MCF 10A (cell line): ENCODE measurements at regions not wholly inside any gene's neighbourhood (a gene's known extent, or its start where the extent isn't known, plus 50 kb on each side); places are given as distances from the start of the nearest gene placed in this dataset.

Experiments
- BruUV-seq: library from RNA; stranded (reverse); fragments of 400-500 nt; replicated peaks from 2 replicates; lab custom pipeline; 2021; lab: Mats Ljungman, UMichigan
- CTCF ChIA-PET: fragments of 300-600 bp; sonication (Branson Sonifier 250); formaldehyde crosslinking; extraction: SDS; loops from one replicate; lab custom pipeline; 2021; ENCODE audit warnings: antibody characterized with exemption, inconsistent platforms; lab: Yijun Ruan, JAX
- POLR2A ChIA-PET: fragments of 300-600, 350-650 bp; sonication (Branson Sonifier 250); formaldehyde crosslinking; extraction: SDS; loops from one replicate; lab custom pipeline; 2020; ENCODE audit warnings: antibody characterized with exemption, inconsistent platforms; lab: Yijun Ruan, JAX
- DNase-seq: peaks from one replicate; pipeline ENCODE4 v3.0.0-alpha.2; 2018; ENCODE audit not compliant: unreplicated experiment
- H3K27ac Mint-ChIP-seq: one replicate; pipeline ENCODE4 v1.8.0; 2022; ENCODE audit warnings: mild to moderate bottlenecking, low read depth, mixed read lengths; ENCODE audit not compliant: unreplicated experiment
- H3K27me3 Mint-ChIP-seq: one replicate; pipeline ENCODE4 v1.8.0; 2022; ENCODE audit warnings: mixed read lengths; ENCODE audit not compliant: insufficient read depth, unreplicated experiment
- H3K36me3 Mint-ChIP-seq: one replicate; pipeline ENCODE4 v1.8.0; 2022; ENCODE audit warnings: mild to moderate bottlenecking, moderate library complexity, mixed read lengths; ENCODE audit not compliant: insufficient read depth, unreplicated experiment
- H3K4me1 Mint-ChIP-seq: one replicate; pipeline ENCODE4 v1.8.0; 2022; ENCODE audit warnings: mixed read lengths; ENCODE audit not compliant: insufficient read depth, unreplicated experiment
- H3K4me3 Mint-ChIP-seq: one replicate; pipeline ENCODE4 v1.8.0; 2022; ENCODE audit warnings: mild to moderate bottlenecking, moderate library complexity, mixed read lengths; ENCODE audit not compliant: unreplicated experiment
- H3K9me3 Mint-ChIP-seq: one replicate; pipeline ENCODE4 v1.8.0; 2022; ENCODE audit warnings: mixed read lengths; ENCODE audit not compliant: unreplicated experiment
- intact Hi-C: fragments of 100-400 bp; cut with micrococcal nuclease; formaldehyde crosslinking; loops from 2 replicates; pipeline ENCODE4 v1.14.1; 2022
- TF ChIP-seq, protein P1 (sequence below): fragments of 200-600 bp; IDR thresholded peaks from one replicate; pipeline ENCODE4 v1.8.0; 2022; ENCODE audit warnings: antibody characterized with exemption, mild to moderate bottlenecking; ENCODE audit not compliant: unreplicated experiment

GRCh38 chr2:175817221-175817620, 184.8 kb downstream of the LNPK start:
- no TSS peak for BruUV-seq
- POLR2A ChIA-PET: no interaction called here
- intact Hi-C loops: no loop called here
- Mint-ChIP-seq H3K27ac (no peak overlapping the region), H3K4me3 (no peak overlapping the region), H3K4me1 (peaks cover 7% of the 10 kb centered on the region), H3K27me3 (no peaks in the 10 kb centered on the region), H3K9me3 (no peaks in the 10 kb centered on the region), H3K36me3 (no peaks in the 10 kb centered on the region)
- CTCF ChIA-PET: interaction anchor here (0.5 kb wide), 1 partner anchor 74 kb away, joined by 3 read pairs; no protein-coding TSS in a partner anchor
- TF ChIP-seq, protein P1, sequence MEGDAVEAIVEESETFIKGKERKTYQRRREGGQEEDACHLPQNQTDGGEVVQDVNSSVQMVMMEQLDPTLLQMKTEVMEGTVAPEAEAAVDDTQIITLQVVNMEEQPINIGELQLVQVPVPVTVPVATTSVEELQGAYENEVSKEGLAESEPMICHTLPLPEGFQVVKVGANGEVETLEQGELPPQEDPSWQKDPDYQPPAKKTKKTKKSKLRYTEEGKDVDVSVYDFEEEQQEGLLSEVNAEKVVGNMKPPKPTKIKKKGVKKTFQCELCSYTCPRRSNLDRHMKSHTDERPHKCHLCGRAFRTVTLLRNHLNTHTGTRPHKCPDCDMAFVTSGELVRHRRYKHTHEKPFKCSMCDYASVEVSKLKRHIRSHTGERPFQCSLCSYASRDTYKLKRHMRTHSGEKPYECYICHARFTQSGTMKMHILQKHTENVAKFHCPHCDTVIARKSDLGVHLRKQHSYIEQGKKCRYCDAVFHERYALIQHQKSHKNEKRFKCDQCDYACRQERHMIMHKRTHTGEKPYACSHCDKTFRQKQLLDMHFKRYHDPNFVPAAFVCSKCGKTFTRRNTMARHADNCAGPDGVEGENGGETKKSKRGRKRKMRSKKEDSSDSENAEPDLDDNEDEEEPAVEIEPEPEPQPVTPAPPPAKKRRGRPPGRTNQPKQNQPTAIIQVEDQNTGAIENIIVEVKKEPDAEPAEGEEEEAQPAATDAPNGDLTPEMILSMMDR: no peak
- no peak for DNase-seq

DNA sequence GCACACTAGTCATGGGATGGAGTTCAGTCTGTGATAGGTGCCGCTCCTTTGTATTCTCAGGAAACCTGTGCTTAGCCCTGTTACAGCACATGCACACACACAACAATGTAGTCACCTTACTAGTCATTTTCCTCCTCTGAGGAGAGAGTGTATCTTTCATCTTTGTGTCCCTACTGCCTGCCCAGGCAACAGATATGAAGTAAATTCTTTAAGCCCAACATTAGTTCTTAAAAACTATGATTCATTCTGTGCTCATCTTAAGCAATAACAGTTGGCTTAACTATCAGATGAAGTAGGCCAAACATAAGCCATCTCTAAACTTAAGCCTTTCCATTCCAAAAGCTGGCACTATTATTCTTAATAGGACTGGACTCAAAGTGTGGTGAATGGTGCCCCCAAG, 186.5 kb downstream of the LNPK start:
- Mint-ChIP-seq H3K27me3 (no peaks in the 10 kb centered on the region), H3K36me3 (no peaks in the 10 kb centered on the region), H3K9me3 (no peaks in the 10 kb centered on the region), H3K4me1 (peaks cover 7% of the 10 kb centered on the region), H3K4me3 (no peak overlapping the region), H3K27ac (no peak overlapping the region)
- intact Hi-C loops: no loop called here
- DNase-seq: peak; percentile 7
- POLR2A ChIA-PET: interaction anchor here (0.7 to 1.0 kb wide), 2 partner anchors 12 to 40 kb away, joined by 3 read pairs; no protein-coding TSS in a partner anchor
- CTCF ChIA-PET: no interaction called here
- TF ChIP-seq, protein P1: no peak
- no TSS peak for BruUV-seq

DNA sequence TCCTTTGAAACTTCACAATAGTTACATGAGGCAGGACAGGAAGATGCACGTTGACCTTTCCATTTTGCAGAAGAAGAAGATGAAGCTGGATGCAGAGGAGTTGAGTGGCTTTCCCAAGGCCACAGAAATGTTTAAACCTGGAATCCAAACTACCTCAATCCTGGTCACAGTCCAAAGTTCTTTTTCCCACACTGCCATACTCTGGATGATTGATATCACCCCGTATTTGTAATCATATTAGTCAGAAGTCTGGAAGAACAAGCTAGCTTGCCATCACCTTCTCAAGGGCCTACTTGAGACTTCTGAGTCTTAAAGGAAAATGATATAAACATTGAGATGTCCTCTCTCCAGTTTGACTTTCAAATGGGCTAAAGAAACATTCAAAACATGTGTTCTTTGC, 190.1 kb downstream of the LNPK start:
- Mint-ChIP-seq H3K27me3 (no peaks in the 10 kb centered on the region), H3K4me1 (peaks cover 7% of the 10 kb centered on the region), H3K36me3 (no peaks in the 10 kb centered on the region), H3K27ac (no peak overlapping the region), H3K9me3 (no peaks in the 10 kb centered on the region), H3K4me3 (no peak overlapping the region)
- ChIA-PET CTCF (interaction anchor here (0.7 kb wide), 1 partner anchor 14 kb away, joined by 3 read pairs; no protein-coding TSS in a partner anchor), POLR2A (no interaction called here)
- TF ChIP-seq, protein P1: no peak
- intact Hi-C loops: no loop called here
- peak; percentile 22 for DNase-seq
- BruUV-seq: no TSS peak

DNA sequence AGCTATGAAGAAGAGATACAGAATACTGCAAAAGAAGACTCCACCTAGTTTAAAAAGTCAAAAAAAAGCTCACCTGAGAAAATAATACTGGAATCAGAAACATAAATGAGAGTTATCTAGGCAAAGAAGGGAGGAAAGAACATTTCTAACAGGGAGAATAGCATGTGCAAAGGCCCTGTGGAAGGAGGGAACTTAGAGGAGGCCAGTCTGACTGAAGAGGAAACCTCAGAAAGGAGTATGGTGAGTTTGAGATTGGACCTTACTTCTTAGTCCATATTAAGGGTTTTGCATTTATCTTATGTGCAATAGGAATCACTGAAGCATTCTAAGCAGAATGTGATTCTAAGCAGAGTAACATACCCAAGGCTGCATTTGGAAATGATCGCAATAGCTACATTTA, 193.2 kb downstream of the LNPK start:
- H3K9me3 Mint-ChIP-seq: no peaks in the 10 kb centered on the region
- ChIA-PET CTCF (interaction anchor here (0.6 kb wide), 1 partner anchor 185 kb away, joined by 3 read pairs; no protein-coding TSS in a partner anchor), POLR2A (no interaction called here)
- DNase-seq: no peak
- no peak overlapping the region for H3K27ac Mint-ChIP-seq
- H3K27me3 Mint-ChIP-seq: peaks cover 8% of the 10 kb centered on the region
- H3K36me3 Mint-ChIP-seq: no peaks in the 10 kb centered on the region
- BruUV-seq: no TSS peak
- H3K4me1 Mint-ChIP-seq: no peaks in the 10 kb centered on the region
- no peak overlapping the region for H3K4me3 Mint-ChIP-seq
- intact Hi-C loops: no loop called here
- TF ChIP-seq, protein P1: no peak
